ENCODE measurements at regions not wholly inside any gene's neighbourhood (a gene's known extent, or its start where the extent isn't known, plus 50 kb on each side); places are given as distances from the start of the nearest gene placed in this dataset.
"Not testable (repeated sequence)": the region's sequence is repeated elsewhere in the genome, so short reads cannot be mapped to it uniquely, and the experiment has no call there.

DNA sequence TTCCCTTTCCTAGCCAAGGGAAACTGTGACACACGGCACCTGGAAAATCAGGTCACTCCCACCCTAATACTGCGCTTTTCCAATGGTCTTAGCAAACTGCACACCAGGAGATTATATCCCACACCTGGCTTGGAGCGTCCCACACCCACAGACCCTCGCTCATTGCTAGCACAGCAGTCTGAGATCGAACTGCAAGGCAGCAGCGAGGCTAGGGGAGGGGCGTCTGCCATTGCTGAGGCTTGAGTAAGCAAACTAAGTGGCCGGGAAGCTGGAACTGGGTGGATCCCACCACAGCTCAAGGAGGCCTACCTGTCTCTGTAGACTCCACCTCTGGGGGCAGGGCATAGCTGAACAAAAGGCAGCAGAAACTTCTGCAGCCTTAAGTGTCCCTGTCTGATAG lies 132.9 kb downstream of the TMEM167A start:
- DNase-seq: not testable (repeated sequence)

- DNase-seq: no peak
Observed at GRCh38 chr5:82942083-82942881, 134.9 kb downstream of the TMEM167A start.

GRCh38 chr5:82938901-82939725 lies 138.1 kb downstream of the TMEM167A start:
- DNase-seq: no peak

- not testable (repeated sequence) for DNase-seq
Observed at GRCh38 chr5:82932473-82933220, 144.5 kb downstream of the TMEM167A start.

GRCh38 chr5:82931110-82931509 lies 146.1 kb downstream of the TMEM167A start:
- DNase-seq: no peak

DNA sequence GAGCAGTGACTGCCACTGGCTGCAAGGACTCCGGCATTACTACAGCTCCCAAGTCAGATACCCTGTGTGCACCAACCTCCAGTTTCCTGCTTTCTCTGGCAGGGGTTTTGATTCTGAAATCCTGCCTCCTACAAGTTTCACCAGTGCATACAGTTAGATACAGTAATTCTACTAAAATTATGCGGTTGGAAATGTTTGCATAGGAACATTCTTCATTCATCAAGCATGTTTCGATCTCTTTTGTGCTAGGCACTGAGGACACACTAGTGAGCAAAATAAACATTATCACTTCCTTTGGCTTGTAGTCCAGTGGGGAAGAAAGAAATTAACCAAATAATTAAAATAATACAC lies 152.2 kb downstream of the TMEM167A start:
- no peak for DNase-seq

DNA sequence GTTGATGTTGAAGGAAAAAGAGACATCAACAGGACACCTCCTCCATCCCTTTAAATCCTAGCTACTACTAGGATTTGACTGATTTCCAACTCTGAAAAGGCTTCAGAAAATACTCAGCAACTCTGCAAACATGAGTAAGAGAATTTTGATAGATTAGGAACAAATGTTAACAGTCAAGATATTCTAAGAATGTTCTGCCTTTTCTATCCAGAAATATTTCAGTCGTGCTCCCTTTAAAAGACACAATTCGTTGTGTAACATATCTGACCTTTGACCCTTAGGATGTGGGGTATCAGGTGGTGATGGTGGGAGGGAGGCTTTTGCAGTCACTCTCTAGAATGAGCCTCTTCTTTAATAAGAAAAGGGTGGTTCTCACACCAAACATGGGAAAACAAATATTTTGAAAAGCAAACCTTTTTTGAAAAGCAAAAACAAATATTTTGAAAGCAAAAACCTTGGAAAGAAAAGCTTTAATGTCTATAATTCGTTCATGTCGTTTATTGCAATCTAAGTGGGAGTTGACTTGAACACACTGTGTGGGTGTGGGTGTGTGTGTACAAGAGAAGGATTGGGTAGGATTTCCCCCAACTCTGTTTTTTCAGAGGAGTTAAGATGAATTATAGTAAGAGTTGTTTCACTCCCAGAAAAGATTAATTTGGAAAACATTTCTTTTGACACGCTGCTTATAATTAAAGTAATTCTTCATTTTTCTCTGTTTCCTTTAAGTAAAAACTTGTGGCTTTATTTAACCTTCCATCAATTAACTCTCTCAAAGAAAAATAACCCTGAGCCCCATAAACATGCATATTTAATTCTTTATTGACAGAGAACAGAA lies 152.8 kb downstream of the TMEM167A start:
- no peak for DNase-seq

- DNase-seq: no peak
Observed at GRCh38 chr5:82922086-82922734, 155.0 kb downstream of the TMEM167A start.

GRCh38 chr5:82918311-82919031 lies 158.7 kb downstream of the TMEM167A start:
- no peak for DNase-seq

DNA sequence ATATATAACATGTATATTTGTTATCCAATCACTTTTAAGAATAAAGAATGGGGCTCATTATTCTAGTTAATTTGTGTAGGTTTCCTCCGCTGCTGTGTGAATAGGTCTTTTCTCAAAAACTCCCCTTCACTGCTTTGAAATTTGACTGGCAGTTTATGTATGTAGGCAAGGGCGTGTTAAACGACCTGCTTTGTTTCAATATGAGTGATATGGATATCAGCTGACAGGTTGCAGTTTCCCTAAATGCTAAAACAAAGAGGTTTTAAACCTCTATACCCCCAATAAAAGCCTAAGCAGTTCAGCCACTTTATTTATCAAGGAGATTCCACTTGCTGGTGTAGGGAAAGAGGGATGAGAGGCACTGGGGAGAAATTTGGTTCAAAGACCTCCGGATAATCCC lies 159.6 kb downstream of the TMEM167A start:
- no peak for DNase-seq

DNA sequence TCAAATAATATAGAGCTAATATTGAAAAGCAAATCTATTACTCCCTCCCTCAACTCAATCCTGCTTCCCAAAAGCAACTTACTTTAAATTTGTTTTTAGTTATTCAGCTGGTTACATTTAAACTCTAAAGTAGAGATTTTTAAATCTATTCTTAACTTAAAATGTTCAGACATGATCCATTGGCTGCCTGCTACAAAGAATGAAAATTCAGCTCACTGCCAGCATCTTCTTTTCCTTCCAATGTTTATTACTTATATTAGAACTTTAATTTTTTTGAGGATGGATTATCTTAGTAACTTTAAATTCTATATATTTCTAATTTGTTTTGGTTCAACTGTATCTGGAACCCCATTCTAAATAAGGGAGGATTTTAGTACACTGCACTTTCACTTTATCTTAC lies 163.2 kb downstream of the TMEM167A start:
- DNase-seq: no peak

DNA sequence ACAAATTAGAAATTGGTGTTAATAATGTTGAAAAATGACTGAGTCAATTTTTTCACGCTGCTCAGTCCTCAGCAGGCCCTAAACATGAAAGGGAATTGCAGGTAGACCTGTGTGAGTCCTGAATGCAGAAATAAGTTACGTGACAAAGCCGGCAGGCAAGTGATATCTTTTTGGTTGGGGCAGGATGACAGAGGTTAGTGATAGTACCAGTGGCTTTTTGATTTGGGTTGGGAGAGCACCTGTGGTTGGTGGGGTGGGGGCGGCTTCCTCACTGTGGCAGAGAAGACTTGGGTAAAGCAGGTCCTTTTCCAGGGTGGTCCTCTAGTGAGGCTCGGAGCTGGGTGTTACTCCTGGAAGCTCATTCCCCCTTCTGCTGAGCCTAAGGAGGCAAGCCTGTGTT lies 164.7 kb downstream of the TMEM167A start:
- DNase-seq: no peak

DNA sequence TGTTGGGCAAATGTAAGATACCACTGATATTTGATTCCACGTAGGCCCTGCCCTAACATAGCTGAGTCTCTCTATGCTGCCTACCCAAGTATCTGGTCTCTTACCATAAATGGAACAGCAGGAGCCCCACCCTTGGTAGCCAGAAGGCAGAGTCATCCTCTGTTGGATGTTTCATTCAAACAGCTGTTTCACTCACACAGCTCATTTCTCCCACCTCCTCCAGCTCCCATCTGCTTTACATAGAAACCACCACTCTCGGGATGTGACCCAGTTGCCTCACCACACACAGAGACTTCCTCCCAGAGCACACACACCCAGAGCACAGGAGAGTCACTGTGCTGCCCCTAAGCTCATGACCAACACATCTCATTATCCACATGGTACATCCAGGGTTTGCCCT lies 165.3 kb downstream of the TMEM167A start:
- DNase-seq: no peak

DNA sequence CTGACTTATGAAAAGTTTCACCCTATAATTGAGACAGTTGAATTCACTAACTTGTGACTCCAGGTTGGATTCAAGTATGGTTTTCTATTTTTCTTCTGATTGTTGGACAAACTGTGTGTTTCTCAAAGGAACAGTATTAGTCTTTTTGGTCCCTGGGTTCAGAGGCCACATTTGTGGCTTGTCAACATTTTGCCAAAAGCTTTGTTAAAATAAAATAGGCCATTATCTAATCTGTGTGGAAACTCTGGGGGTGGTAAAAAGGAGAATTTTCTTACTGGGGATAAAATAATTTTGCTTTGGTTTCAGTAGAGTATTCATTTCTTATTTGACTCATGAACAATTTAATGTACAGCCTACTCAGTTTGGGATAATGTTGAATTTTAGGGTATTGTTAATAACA lies 166.3 kb downstream of the TMEM167A start:
- no peak for DNase-seq

DNA sequence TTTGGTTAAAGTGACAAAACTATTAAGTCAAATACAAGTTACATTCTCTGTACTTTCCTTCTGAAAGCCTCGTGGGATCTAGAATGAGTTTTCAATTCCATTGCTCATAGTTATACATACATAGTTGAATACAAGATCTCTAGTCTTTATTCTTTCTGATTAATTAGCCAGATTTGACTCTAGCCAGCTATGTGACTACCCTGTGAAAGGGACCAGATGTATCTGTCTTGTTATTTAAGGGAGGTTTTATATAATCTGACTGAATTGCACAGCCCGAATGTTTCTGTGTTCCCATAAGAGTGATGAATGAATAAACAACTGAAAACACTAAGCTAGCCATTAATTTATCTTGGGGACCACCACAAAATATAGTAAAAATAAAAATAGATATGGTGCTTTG lies 166.7 kb downstream of the TMEM167A start:
- DNase-seq: no peak

DNA sequence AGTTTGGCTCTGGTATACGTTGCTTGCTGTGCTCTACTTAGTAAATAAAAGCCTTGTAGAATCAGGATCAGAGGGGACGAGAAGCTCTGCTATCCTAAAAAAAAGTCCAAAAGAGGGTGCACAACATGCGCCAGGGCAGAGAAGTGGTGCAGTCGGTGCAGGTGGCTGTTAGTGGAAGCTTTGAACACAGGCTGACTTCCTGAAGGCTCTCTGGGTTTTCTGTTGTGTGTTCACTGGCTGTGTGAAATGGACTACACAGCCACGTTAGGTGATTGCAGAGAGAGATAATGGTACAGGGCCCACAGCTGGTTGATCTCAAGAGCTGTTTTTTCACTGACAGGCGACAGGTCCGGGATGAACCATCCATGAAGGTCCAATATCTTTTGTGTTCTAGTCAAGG lies 167.4 kb downstream of the TMEM167A start:
- DNase-seq: no peak

GRCh38 chr5:82905986-82906385 lies 171.2 kb downstream of the TMEM167A start:
- DNase-seq: no peak

GRCh38 chr5:82901281-82901888 lies 175.8 kb downstream of the TMEM167A start:
- DNase-seq: no peak

DNA sequence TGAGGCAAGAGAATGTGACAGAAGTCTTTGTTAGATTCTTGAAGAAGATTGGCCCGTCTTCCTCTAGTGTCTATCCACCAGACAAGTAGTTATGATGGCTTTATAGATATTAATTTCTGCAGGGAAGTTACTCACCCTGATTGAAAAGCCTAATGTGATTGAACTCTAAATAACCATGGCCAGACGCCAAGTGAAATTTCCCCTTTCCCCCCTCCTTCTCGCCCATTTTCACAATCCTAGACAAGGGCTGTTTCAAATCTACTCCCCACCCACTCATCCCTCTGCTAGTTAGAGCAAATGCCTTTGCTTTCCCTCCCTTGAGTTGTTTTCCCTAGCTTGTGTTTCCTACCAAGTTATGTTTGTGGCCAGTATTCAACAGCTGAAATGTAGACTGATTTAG lies 182.5 kb downstream of the TMEM167A start:
- DNase-seq: no peak

DNA sequence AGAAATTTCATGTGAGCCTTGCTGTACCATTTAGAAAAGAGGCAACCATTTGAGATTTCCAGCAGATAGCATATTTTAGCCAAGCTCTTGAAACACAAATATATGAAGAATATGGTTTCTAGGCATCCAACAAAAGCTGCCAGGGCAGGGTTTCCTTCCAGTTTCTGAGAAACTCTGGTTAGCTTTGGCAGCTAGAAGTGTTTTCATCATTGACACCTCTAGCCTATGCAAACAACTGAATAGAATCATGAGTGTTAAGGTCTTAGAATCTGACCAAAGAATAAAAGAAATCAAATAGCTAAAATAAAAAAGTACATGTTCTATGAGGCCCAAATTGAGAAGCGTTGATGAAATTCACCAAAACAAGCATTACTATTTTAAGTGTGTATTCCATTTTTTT lies 188.1 kb downstream of the TMEM167A start:
- DNase-seq: no peak

- DNase-seq: no peak
Observed at GRCh38 chr5:82886911-82887310, 190.3 kb downstream of the TMEM167A start.

Measured in NCI-H1092 treated with DMSO at 0.1 percent for 48 hours (cell line).